GM10266 (cell line): ENCODE measurements at regions not wholly inside any gene's neighbourhood (a gene's known extent, or its start where the extent isn't known, plus 50 kb on each side); places are given as distances from the start of the nearest gene placed in this dataset.

Experiments
- DNase-seq: peaks from one replicate; pipeline ENCODE4 v3.0.0; 2012; ENCODE audit errors: extremely low spot score
- TF ChIP-seq, protein P1 (sequence below): IDR thresholded peaks from 2 replicates; pipeline ENCODE4 v1.5.1; 2012; ENCODE audit warnings: mild to moderate bottlenecking, low read depth; ENCODE audit not compliant: control insufficient read depth, insufficient read depth; ENCODE audit errors: missing control alignments

DNA sequence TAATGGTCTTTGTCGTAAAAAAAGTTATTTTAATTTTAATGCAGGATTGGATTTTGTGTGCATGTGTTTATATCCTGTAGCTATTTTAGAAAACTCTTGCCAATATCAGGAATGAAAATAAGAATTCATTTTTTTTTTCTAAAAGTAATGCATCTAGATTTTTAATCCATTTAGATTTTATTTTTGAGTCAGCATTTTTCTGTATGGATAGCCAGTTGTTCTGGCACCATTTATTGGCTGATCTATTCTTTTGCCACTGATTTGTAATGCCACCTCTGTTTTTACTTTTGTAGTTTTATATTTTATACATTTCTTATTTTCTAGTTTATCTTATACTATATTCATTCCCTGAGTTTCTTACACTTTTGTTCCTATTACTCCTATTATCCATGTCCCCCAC, 343.0 kb downstream of the FOXG1 start:
- no peak for DNase-seq
- TF ChIP-seq, protein P1, sequence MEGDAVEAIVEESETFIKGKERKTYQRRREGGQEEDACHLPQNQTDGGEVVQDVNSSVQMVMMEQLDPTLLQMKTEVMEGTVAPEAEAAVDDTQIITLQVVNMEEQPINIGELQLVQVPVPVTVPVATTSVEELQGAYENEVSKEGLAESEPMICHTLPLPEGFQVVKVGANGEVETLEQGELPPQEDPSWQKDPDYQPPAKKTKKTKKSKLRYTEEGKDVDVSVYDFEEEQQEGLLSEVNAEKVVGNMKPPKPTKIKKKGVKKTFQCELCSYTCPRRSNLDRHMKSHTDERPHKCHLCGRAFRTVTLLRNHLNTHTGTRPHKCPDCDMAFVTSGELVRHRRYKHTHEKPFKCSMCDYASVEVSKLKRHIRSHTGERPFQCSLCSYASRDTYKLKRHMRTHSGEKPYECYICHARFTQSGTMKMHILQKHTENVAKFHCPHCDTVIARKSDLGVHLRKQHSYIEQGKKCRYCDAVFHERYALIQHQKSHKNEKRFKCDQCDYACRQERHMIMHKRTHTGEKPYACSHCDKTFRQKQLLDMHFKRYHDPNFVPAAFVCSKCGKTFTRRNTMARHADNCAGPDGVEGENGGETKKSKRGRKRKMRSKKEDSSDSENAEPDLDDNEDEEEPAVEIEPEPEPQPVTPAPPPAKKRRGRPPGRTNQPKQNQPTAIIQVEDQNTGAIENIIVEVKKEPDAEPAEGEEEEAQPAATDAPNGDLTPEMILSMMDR, result no peak

DNA sequence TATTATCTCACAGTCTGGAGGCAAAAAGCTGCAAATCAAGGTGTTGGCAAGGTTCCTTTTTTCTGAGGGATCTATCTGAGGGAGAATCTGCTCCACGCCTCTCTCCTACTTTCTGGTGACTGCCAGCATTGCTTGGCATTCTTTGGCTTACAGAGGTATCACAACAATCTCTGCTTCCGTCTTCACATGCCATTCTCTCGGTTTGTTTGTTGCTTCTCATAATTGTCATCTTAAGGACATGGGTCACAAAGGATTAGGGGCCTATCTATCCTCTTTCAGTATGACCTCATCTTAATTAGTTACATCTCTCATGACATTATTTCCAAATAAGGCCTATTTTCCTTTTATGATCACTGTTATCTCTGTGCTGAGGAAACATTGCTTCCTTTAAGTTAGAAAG, 345.0 kb downstream of the FOXG1 start:
- TF ChIP-seq, protein P1, result no peak

DNA sequence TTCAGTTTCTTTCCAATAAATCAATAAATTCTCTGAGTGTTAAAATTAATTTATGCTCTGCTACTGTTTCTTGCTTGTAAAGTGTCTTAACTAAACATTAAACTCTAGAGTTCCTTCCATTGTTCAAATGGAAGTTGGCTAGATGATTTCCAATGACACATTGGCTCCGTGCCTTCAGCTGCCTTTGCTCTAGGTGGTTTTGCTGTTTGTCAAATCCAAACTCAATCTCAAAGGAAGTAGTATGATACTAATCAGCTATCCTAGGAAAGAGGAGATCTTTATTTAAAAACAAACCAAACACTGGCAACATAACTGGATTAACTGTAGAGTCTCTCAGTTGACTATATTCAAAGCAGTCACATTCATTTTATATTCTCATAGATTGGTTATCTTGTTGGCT, 356.4 kb downstream of the FOXG1 start:
- TF ChIP-seq, protein P1, result no peak

More for the DNA sequence above, 345.0 kb downstream of the FOXG1 start:
- no peak for DNase-seq

DNA sequence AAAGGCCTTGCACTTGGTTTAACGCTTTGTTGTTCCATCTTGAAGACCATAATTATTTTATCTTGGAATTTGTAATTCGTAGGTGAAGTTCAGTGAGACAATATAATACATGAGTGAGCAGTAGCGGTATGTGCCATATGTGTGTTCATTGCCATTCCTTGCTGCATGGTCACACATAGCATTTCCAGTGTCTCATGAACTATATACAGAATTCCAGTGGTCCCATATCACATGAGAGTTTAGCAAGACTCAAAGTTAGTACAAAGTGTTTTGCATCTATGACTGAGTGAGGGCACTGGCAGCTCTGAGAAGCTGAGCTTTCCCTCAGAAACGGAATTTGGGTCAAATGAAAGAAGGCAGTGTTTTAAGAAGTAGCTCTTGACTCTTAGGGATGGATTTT, 359.8 kb downstream of the FOXG1 start:
- no peak for DNase-seq
- TF ChIP-seq, protein P1, result no peak

More for the DNA sequence above, 356.4 kb downstream of the FOXG1 start:
- DNase-seq, result no peak

DNA sequence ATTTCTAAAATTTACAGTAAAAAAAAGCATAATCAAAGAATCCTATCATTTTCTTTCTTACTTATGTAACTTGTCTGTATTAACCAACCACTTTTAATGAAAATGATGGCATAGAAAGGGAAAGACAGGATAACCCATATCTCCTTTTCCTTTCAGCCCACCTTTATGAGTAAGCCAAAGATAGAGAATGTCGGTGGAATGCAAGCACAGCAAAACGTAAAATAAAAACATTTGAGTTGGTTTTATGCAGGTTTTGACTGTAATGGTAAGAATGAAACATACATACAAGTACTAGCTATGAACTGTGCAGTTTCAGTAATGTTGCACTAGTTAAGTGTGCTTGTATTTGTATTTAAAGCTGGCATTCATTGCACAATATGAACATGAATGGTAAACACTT, 360.3 kb downstream of the FOXG1 start:
- no peak for DNase-seq
- TF ChIP-seq, protein P1, result no peak

DNA sequence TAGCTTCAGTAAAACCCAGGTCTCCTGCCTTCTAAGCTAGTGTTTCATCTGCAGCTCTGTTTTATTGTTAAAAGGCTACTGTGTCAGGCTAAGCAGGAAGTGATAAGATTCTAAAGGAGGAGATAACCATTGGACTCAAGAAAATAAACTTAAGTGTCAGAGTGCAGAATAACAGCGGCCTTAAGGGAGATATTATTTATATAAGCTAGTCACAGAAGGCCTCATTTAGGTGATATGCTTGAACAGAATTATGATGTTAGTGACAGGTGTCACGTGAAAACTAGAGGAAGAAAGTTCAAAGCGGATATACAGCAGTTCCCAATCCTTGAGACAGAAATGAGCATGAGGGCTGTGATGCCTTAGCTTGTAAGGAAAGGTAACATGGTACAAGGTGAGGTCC, 373.4 kb downstream of the FOXG1 start:
- no peak for DNase-seq
- TF ChIP-seq, protein P1, result no peak

DNA sequence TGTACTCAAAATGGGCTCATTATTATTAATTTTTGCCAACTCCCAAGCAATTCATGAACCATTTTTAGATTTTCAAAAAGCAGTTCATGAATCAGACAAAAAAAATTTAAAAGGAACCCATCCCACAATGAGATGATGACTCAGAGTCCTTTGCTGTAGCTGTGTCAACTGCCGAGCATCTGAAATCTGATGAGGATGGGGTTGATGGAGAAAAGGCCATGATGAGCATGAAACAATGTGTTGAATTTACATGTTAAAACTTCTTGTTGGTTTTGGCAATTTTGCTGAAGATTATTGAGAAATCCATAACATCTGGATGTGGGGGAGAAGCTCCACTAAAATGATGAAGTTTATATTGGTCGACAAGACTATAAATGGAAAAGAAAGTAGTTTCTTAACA, 378.0 kb downstream of the FOXG1 start:
- TF ChIP-seq, protein P1, result no peak
- DNase-seq, result no peak
